ENCODE measurements at regions not wholly inside any gene's neighbourhood (a gene's known extent, or its start where the extent isn't known, plus 50 kb on each side); places are given as distances from the start of the nearest gene placed in this dataset.
"Not testable (repeated sequence)": the region's sequence is repeated elsewhere in the genome, so short reads cannot be mapped to it uniquely, and the experiment has no call there.

DNA sequence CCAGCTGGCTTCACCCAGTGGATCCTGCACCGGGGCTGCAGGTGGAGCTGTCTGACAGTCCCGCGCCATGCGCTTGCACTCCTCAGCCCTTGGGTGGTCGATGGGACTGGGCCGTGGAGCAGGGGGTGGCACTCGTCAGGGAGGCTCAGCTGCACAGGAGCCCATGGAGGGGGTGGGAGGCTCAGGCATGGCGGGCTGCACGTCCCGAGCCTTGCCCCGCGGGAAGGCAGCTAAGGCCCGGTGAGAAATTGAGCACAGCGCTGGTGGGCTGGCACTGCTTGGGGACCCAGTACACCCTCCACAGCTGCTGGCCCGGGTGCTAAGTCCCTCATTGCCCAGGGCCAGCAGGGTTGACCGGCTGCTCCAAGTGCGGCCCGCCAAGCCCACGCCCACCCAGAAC lies 97.0 kb upstream of the GPR6 start:
- H3K4me1 ChIP-seq (ENCODE audit: insufficient read depth); H4K20me1 ChIP-seq (replicated peaks; ENCODE audit: insufficient read depth); H2AFZ ChIP-seq; H3K79me2 ChIP-seq (replicated peaks; ENCODE audit: insufficient read depth); H3K9me2 ChIP-seq (ENCODE audit: insufficient read depth); H3K27me3 Mint-ChIP-seq (ENCODE audit: insufficient read depth, low read depth, poor library complexity); H3K4me2 ChIP-seq; DNase-seq (ENCODE audit: low spot score); ATAC-seq; H3K27ac ChIP-seq (ENCODE audit: low read depth); H3K36me3 ChIP-seq (ENCODE audit: insufficient read depth); H3K4me1 Mint-ChIP-seq; H3K27me3 ChIP-seq (ENCODE audit: insufficient read depth); H3K4me3 Mint-ChIP-seq; H3F3A ChIP-seq (replicated peaks; ENCODE audit: low read depth); H3K4me3 ChIP-seq; H3K27ac Mint-ChIP-seq: not testable (repeated sequence)
- Mint-ChIP-seq H3K9me3 (peaks cover 36% of the 10 kb centered on the region), H3K36me3 (ENCODE audit: low read depth) (peaks cover 28% of the 10 kb centered on the region)

DNA sequence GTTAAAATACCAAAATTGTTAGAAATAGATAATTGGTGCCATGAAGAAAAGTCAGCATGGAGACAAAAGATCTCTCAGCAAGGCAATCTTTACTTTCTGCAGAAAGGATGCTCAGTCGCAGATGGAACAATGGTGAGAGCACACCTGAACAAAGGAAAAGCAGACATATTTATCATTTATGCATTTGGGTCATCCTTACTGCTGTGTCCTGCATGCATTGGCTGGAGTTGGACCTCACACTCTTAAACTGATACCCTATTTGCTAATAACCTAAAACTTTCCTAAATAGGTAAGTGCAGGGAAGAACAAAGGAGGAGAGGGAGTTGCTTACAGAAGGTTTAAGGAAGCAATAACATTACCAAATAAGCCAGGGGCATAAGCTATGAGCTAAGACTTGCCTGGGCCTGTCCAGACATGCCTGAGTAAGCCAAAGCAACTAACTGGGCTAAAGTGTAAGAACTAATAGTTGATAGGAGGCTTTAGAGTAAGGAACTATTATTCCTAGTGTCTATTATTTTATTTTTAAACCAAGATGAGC lies 96.1 kb upstream of the GPR6 start:
- not testable (repeated sequence) for H3K4me1 ChIP-seq (ENCODE audit: insufficient read depth); H3K27ac Mint-ChIP-seq; H3K4me3 Mint-ChIP-seq; H3K4me1 Mint-ChIP-seq; H4K20me1 ChIP-seq (replicated peaks; ENCODE audit: insufficient read depth); H3K79me2 ChIP-seq (replicated peaks; ENCODE audit: insufficient read depth); H2AFZ ChIP-seq; H3K27ac ChIP-seq (ENCODE audit: low read depth); H3K4me3 ChIP-seq; H3K9me2 ChIP-seq (ENCODE audit: insufficient read depth); H3K36me3 ChIP-seq (ENCODE audit: insufficient read depth); H3K4me2 ChIP-seq; H3F3A ChIP-seq (replicated peaks; ENCODE audit: low read depth); H3K27me3 Mint-ChIP-seq (ENCODE audit: insufficient read depth, low read depth, poor library complexity); H3K27me3 ChIP-seq (ENCODE audit: insufficient read depth); ATAC-seq; DNase-seq (ENCODE audit: low spot score)
- Mint-ChIP-seq H3K36me3 (ENCODE audit: low read depth) (peaks cover 28% of the 10 kb centered on the region), H3K9me3 (peaks cover 33% of the 10 kb centered on the region)

- H3K36me3 ChIP-seq (ENCODE audit: insufficient read depth), result peaks cover 16% of the 10 kb centered on the region
- H3K27ac Mint-ChIP-seq, result no peak overlapping the region
- no peaks in the 10 kb centered on the region for H3F3A ChIP-seq (replicated peaks; ENCODE audit: low read depth)
- H4K20me1 ChIP-seq (replicated peaks; ENCODE audit: insufficient read depth), result no peaks in the 10 kb centered on the region
- H3K4me3 Mint-ChIP-seq, result no peak overlapping the region
- H3K27me3 ChIP-seq (ENCODE audit: insufficient read depth), result no peaks in the 10 kb centered on the region
- 0 out of 2 replicates have a peak overlapping the region, but pooled peaks have one; percentile 1 for H2AFZ ChIP-seq
- H3K9me2 ChIP-seq (ENCODE audit: insufficient read depth), result peaks cover 19% of the 10 kb centered on the region; the same call in 1 of the 2 replicates
- no peak overlapping the region for H3K27ac ChIP-seq (ENCODE audit: low read depth)
- H3K9me3 Mint-ChIP-seq, result peaks cover 42% of the 10 kb centered on the region
- no peak for DNase-seq (ENCODE audit: low spot score)
- H3K4me1 Mint-ChIP-seq, result peaks cover 33% of the 10 kb centered on the region
- H3K79me2 ChIP-seq (replicated peaks; ENCODE audit: insufficient read depth), result no peaks in the 10 kb centered on the region
- no peak overlapping the region for H3K4me3 ChIP-seq
- peaks cover 51% of the 10 kb centered on the region for H3K36me3 Mint-ChIP-seq (ENCODE audit: low read depth)
- peaks cover 11% of the 10 kb centered on the region for H3K27me3 Mint-ChIP-seq (ENCODE audit: insufficient read depth, low read depth, poor library complexity)
- ATAC-seq, result no peak
- H3K4me1 ChIP-seq (ENCODE audit: insufficient read depth), result peaks cover 9% of the 10 kb centered on the region; the same call in 1 of the 2 replicates
- no peak overlapping the region for H3K4me2 ChIP-seq
- TF ChIP-seq STAT1 (IDR thresholded peaks at IDR 0.05; ENCODE audit: unreplicated experiment) (no peak), POLR2AphosphoS5 (IDR thresholded peaks at IDR 0.05; ENCODE audit: low read depth) (no peak), NANOG (IDR thresholded peaks at IDR 0.05; ENCODE audit: borderline replicate concordance) (no peak), ZNF114 (CRISPR knock-in tag; IDR thresholded peaks at IDR 0.05) (no peak), CTCF (conservative IDR thresholded peaks at IDR 0.05; ENCODE audit: low read depth in 2 of 2) (no peak), EZH2phosphoT487 (IDR thresholded peaks at IDR 0.05; ENCODE audit: unreplicated experiment) (no peak), JUNB (IDR thresholded peaks at IDR 0.05; ENCODE audit: unreplicated experiment) (no peak), CREB1 (CRISPR knock-in tag; IDR thresholded peaks at IDR 0.05; ENCODE audit: low read depth) (no peak)
- TF ChIP-seq, protein P1, sequence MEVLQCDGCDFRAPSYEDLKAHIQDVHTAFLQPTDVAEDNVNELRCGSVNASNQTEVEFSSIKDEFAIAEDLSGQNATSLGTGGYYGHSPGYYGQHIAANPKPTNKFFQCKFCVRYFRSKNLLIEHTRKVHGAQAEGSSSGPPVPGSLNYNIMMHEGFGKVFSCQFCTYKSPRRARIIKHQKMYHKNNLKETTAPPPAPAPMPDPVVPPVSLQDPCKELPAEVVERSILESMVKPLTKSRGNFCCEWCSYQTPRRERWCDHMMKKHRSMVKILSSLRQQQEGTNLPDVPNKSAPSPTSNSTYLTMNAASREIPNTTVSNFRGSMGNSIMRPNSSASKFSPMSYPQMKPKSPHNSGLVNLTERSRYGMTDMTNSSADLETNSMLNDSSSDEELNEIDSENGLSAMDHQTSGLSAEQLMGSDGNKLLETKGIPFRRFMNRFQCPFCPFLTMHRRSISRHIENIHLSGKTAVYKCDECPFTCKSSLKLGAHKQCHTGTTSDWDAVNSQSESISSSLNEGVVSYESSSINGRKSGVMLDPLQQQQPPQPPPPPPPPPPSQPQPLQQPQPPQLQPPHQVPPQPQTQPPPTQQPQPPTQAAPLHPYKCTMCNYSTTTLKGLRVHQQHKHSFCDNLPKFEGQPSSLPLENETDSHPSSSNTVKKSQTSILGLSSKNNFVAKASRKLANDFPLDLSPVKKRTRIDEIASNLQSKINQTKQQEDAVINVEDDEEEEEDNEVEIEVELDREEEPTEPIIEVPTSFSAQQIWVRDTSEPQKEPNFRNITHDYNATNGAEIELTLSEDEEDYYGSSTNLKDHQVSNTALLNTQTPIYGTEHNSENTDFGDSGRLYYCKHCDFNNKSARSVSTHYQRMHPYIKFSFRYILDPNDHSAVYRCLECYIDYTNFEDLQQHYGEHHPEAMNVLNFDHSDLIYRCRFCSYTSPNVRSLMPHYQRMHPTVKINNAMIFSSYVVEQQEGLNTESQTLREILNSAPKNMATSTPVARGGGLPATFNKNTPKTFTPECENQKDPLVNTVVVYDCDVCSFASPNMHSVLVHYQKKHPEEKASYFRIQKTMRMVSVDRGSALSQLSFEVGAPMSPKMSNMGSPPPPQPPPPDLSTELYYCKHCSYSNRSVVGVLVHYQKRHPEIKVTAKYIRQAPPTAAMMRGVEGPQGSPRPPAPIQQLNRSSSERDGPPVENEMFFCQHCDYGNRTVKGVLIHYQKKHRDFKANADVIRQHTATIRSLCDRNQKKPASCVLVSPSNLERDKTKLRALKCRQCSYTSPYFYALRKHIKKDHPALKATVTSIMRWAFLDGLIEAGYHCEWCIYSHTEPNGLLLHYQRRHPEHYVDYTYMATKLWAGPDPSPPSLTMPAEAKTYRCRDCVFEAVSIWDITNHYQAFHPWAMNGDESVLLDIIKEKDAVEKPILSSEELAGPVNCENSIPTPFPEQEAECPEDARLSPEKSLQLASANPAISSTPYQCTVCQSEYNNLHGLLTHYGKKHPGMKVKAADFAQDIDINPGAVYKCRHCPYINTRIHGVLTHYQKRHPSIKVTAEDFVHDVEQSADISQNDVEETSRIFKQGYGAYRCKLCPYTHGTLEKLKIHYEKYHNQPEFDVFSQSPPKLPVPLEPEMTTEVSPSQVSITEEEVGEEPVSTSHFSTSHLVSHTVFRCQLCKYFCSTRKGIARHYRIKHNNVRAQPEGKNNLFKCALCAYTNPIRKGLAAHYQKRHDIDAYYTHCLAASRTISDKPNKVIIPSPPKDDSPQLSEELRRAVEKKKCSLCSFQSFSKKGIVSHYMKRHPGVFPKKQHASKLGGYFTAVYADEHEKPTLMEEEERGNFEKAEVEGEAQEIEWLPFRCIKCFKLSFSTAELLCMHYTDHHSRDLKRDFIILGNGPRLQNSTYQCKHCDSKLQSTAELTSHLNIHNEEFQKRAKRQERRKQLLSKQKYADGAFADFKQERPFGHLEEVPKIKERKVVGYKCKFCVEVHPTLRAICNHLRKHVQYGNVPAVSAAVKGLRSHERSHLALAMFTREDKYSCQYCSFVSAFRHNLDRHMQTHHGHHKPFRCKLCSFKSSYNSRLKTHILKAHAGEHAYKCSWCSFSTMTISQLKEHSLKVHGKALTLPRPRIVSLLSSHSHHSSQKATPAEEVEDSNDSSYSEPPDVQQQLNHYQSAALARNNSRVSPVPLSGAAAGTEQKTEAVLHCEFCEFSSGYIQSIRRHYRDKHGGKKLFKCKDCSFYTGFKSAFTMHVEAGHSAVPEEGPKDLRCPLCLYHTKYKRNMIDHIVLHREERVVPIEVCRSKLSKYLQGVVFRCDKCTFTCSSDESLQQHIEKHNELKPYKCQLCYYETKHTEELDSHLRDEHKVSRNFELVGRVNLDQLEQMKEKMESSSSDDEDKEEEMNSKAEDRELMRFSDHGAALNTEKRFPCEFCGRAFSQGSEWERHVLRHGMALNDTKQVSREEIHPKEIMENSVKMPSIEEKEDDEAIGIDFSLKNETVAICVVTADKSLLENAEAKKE (CRISPR knock-in tag; IDR thresholded peaks at IDR 0.05), result no peak
Measured at GRCh38 chr6:109891924-109892323, 86.2 kb upstream of the GPR6 start.

Data from GM23338 (cell line).